ENCODE measurements at regions not wholly inside any gene's neighbourhood (a gene's known extent, or its start where the extent isn't known, plus 50 kb on each side); places are given as distances from the start of the nearest gene placed in this dataset.

- H3K9ac ChIP-seq (ENCODE audit: low read length), result no peak overlapping the region
- no peak overlapping the region for H2BK15ac ChIP-seq (replicated peaks; ENCODE audit: low read depth)
- no peaks in the 10 kb centered on the region for H3K27me3 ChIP-seq (ENCODE audit: insufficient read depth, low read length, poor library complexity)
- H2AK5ac ChIP-seq (ENCODE audit: low read length), result no peak overlapping the region
- no peak overlapping the region for H3K4ac ChIP-seq (ENCODE audit: low read depth, low read length)
- no peak overlapping the region for H4K8ac ChIP-seq (ENCODE audit: low read depth, low read length)
- no peaks in the 10 kb centered on the region for H3K79me2 ChIP-seq (ENCODE audit: control insufficient read depth, insufficient read depth, low read length)
- H2BK120ac ChIP-seq (ENCODE audit: low read depth, low read length), result no peak overlapping the region
- no peak overlapping the region for H3K23ac ChIP-seq (ENCODE audit: low read length)
- H3K27ac ChIP-seq (ENCODE audit: low read depth, low read length), result no peak overlapping the region
- no peaks in the 10 kb centered on the region for H3K36me3 ChIP-seq (ENCODE audit: control insufficient read depth, insufficient read depth, low read length)
- no peak overlapping the region for H4K5ac ChIP-seq (ENCODE audit: low read length)
- no peaks in the 10 kb centered on the region for H3K79me1 ChIP-seq (ENCODE audit: low read length)
- no CpG with 5 or more reads among the region's 4 CpGs for WGBS (ENCODE audit: extremely low coverage, insufficient coverage, low lambda C conversion rate)
- no peak overlapping the region for H3K56ac ChIP-seq (ENCODE audit: low read length)
- no peak overlapping the region for H3K4me2 ChIP-seq (ENCODE audit: low read length)
- DNase-seq, result no peak
- no peak overlapping the region for H2BK5ac ChIP-seq (ENCODE audit: low read length)
- H3K18ac ChIP-seq (ENCODE audit: low read length), result no peak overlapping the region
- no peaks in the 10 kb centered on the region for H3K4me1 ChIP-seq (ENCODE audit: control insufficient read depth, low read depth, low read length)
- no peak overlapping the region for H3K4me3 ChIP-seq (ENCODE audit: low read length)
Observed at GRCh38 chr7:12990440-12990839, 303.0 kb downstream of the ARL4A start.

- no peaks in the 10 kb centered on the region for H3K79me1 ChIP-seq (ENCODE audit: low read length)
- no peak overlapping the region for H3K9ac ChIP-seq (ENCODE audit: low read length)
- no peak overlapping the region for H3K56ac ChIP-seq (ENCODE audit: low read length)
- H3K79me2 ChIP-seq (ENCODE audit: control insufficient read depth, insufficient read depth, low read length), result no peaks in the 10 kb centered on the region
- H2AK5ac ChIP-seq (ENCODE audit: low read length), result no peak overlapping the region
- H3K27me3 ChIP-seq (ENCODE audit: insufficient read depth, low read length, poor library complexity), result no peaks in the 10 kb centered on the region
- H3K4me1 ChIP-seq (ENCODE audit: control insufficient read depth, low read depth, low read length), result no peaks in the 10 kb centered on the region
- no peak overlapping the region for H3K4me3 ChIP-seq (ENCODE audit: low read length)
- no peaks in the 10 kb centered on the region for H3K36me3 ChIP-seq (ENCODE audit: control insufficient read depth, insufficient read depth, low read length)
- H2BK120ac ChIP-seq (ENCODE audit: low read depth, low read length), result no peak overlapping the region
- no peak overlapping the region for H3K27ac ChIP-seq (ENCODE audit: low read depth, low read length)
- no peak overlapping the region for H3K18ac ChIP-seq (ENCODE audit: low read length)
- H3K4me2 ChIP-seq (ENCODE audit: low read length), result no peak overlapping the region
- H2BK15ac ChIP-seq (replicated peaks; ENCODE audit: low read depth), result no peak overlapping the region
- H4K8ac ChIP-seq (ENCODE audit: low read depth, low read length), result no peak overlapping the region
- no peak overlapping the region for H2BK5ac ChIP-seq (ENCODE audit: low read length)
- no peak overlapping the region for H4K5ac ChIP-seq (ENCODE audit: low read length)
- DNase-seq, result no peak
- H3K23ac ChIP-seq (ENCODE audit: low read length), result no peak overlapping the region
- H3K4ac ChIP-seq (ENCODE audit: low read depth, low read length), result no peak overlapping the region
Observed at GRCh38 chr7:12993025-12993424, 305.6 kb downstream of the ARL4A start.

DNA sequence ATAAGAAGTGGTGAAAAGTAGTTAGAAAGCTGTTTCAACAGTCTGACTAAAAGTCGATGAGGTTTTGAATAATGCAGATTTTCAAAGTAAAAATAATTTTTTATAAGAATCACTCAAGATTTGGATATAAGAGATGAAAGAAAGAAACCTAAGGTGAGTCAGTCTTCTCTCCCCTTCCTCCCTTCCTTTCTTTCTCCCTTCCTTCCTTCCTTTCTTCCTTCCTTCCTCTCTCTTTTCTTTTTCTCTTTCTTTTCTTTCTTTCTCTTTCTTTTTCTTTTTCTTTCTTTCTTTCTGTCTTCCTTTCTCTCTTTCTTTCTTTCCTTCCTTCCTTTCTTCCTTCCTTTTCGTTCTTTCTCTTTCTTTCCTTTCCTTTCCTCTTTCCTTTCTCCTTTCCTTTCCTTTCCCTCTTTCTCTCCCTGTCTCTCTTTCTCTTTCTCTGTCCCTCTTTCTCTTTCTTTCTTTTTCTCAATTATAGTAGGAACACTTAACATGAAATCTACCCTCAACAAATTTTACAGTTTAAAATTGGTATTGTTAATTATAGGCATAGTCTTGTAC is 308.6 kb downstream of the ARL4A start:
- Histone ChIP-seq H3K27ac (ENCODE audit: low read depth, low read length) (no peak overlapping the region), H3K79me2 (ENCODE audit: control insufficient read depth, insufficient read depth, low read length) (no peaks in the 10 kb centered on the region), H3K4me3 (ENCODE audit: low read length) (no peak overlapping the region), H2BK5ac (ENCODE audit: low read length) (no peak overlapping the region), H3K56ac (ENCODE audit: low read length) (no peak overlapping the region), H2AK5ac (ENCODE audit: low read length) (no peak overlapping the region), H3K4me1 (ENCODE audit: control insufficient read depth, low read depth, low read length) (no peaks in the 10 kb centered on the region), H3K36me3 (ENCODE audit: control insufficient read depth, insufficient read depth, low read length) (no peaks in the 10 kb centered on the region), H3K4me2 (ENCODE audit: low read length) (no peak overlapping the region), H2BK120ac (ENCODE audit: low read depth, low read length) (no peak overlapping the region), H3K27me3 (ENCODE audit: insufficient read depth, low read length, poor library complexity) (no peaks in the 10 kb centered on the region), H3K23ac (ENCODE audit: low read length) (no peak overlapping the region), H2BK15ac (replicated peaks; ENCODE audit: low read depth) (no peak overlapping the region), H3K4ac (ENCODE audit: low read depth, low read length) (no peak overlapping the region), H3K9ac (ENCODE audit: low read length) (no peak overlapping the region), H4K8ac (ENCODE audit: low read depth, low read length) (no peak overlapping the region), H3K79me1 (ENCODE audit: low read length) (no peaks in the 10 kb centered on the region), H4K5ac (ENCODE audit: low read length) (no peak overlapping the region), H3K18ac (ENCODE audit: low read length) (no peak overlapping the region)
- 100% methylated on average over 1 of the region's 2 CpGs for WGBS (ENCODE audit: extremely low coverage, insufficient coverage, low lambda C conversion rate)
- DNase-seq, result no peak

DNA sequence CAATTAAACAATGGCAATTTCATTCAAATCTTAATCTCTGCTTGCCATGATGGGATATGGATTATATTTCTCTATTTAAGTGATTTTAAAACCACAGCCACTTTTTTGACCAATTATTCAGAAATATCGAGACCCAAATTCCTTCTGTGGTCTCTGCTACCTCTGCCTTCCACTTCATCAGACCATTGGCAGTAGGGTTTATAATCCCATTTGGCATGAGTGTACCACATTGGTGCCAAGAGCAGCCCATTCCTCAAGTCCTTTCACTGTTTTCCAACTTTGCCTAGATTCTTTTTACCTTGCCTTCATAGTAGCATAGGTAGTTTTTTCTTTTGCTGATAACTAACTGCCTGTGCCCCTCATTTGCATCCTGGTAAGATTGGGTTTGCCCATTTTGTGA is 319.9 kb downstream of the ARL4A start:
- Histone ChIP-seq H3K27ac (ENCODE audit: low read depth, low read length) (no peak overlapping the region), H2BK5ac (ENCODE audit: low read length) (no peak overlapping the region), H4K5ac (ENCODE audit: low read length) (no peak overlapping the region), H3K23ac (ENCODE audit: low read length) (no peak overlapping the region), H3K4me1 (ENCODE audit: control insufficient read depth, low read depth, low read length) (no peaks in the 10 kb centered on the region), H3K9ac (ENCODE audit: low read length) (no peak overlapping the region), H3K79me1 (ENCODE audit: low read length) (no peaks in the 10 kb centered on the region), H3K4me2 (ENCODE audit: low read length) (no peak overlapping the region), H3K56ac (ENCODE audit: low read length) (no peak overlapping the region), H2AK5ac (ENCODE audit: low read length) (no peak overlapping the region), H2BK120ac (ENCODE audit: low read depth, low read length) (no peak overlapping the region), H3K18ac (ENCODE audit: low read length) (no peak overlapping the region), H2BK15ac (replicated peaks; ENCODE audit: low read depth) (no peak overlapping the region), H3K4ac (ENCODE audit: low read depth, low read length) (no peak overlapping the region), H3K27me3 (ENCODE audit: insufficient read depth, low read length, poor library complexity) (no peaks in the 10 kb centered on the region), H3K36me3 (ENCODE audit: control insufficient read depth, insufficient read depth, low read length) (no peaks in the 10 kb centered on the region), H3K79me2 (ENCODE audit: control insufficient read depth, insufficient read depth, low read length) (no peaks in the 10 kb centered on the region), H4K8ac (ENCODE audit: low read depth, low read length) (no peak overlapping the region), H3K4me3 (ENCODE audit: low read length) (no peak overlapping the region)
- no CpG with 5 or more reads among the region's 1 CpG for WGBS (ENCODE audit: extremely low coverage, insufficient coverage, low lambda C conversion rate)
- DNase-seq, result no peak

DNA sequence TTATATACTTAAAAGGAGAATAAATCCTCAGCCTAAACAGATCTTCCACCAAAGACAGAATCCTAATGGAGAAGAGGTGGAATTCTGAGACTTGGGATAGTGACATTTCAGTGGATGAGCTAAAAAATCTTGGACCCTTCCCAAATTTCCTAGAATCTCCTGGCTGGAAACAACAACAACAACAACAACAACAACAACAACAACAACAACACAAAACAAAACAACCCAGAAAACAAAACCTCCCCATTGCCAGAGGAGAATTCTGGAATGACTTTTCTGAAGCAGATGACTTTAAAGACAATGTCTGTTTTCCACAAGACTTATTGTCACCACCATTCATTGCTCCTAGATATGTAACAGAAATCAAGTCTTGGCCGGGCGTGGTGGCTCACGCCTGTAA is 322.1 kb downstream of the ARL4A start:
- Histone ChIP-seq H2BK120ac (ENCODE audit: low read depth, low read length) (no peak overlapping the region), H3K36me3 (ENCODE audit: control insufficient read depth, insufficient read depth, low read length) (no peaks in the 10 kb centered on the region), H3K79me2 (ENCODE audit: control insufficient read depth, insufficient read depth, low read length) (no peaks in the 10 kb centered on the region), H3K4me2 (ENCODE audit: low read length) (no peak overlapping the region), H3K4ac (ENCODE audit: low read depth, low read length) (no peak overlapping the region), H3K27ac (ENCODE audit: low read depth, low read length) (no peak overlapping the region), H2BK5ac (ENCODE audit: low read length) (no peak overlapping the region), H3K56ac (ENCODE audit: low read length) (no peak overlapping the region), H3K79me1 (ENCODE audit: low read length) (no peaks in the 10 kb centered on the region), H3K27me3 (ENCODE audit: insufficient read depth, low read length, poor library complexity) (no peaks in the 10 kb centered on the region), H3K4me3 (ENCODE audit: low read length) (no peak overlapping the region), H3K23ac (ENCODE audit: low read length) (no peak overlapping the region), H3K4me1 (ENCODE audit: control insufficient read depth, low read depth, low read length) (no peaks in the 10 kb centered on the region), H4K5ac (ENCODE audit: low read length) (no peak overlapping the region), H4K8ac (ENCODE audit: low read depth, low read length) (no peak overlapping the region), H2BK15ac (replicated peaks; ENCODE audit: low read depth) (no peak overlapping the region), H3K9ac (ENCODE audit: low read length) (no peak overlapping the region), H3K18ac (ENCODE audit: low read length) (no peak overlapping the region), H2AK5ac (ENCODE audit: low read length) (no peak overlapping the region)
- no CpG with 5 or more reads among the region's 3 CpGs for WGBS (ENCODE audit: extremely low coverage, insufficient coverage, low lambda C conversion rate)
- no peak for DNase-seq

DNA sequence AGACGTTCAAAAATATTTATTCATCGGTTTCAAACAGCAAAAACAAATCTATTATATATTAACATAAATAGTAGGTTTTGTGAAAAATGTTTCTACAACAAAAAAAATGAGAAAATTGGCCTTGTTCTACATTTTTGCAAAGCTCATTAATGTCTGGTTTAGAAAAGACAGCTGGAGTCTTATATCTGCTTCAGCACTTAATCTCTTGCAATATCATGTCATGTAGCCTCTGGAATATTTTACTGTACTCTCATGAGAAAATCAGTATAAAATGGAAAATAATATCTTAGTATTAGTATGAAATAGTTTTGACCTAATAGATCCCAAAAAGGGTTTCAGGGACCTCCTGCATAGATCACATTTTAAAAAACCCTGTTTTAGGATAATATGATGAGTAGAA is 326.6 kb downstream of the ARL4A start:
- DNase-seq, result no peak
- Histone ChIP-seq H3K4me2 (ENCODE audit: low read length) (no peak overlapping the region), H3K18ac (ENCODE audit: low read length) (no peak overlapping the region), H3K79me1 (ENCODE audit: low read length) (no peaks in the 10 kb centered on the region), H3K27ac (ENCODE audit: low read depth, low read length) (no peak overlapping the region), H3K4me1 (ENCODE audit: control insufficient read depth, low read depth, low read length) (peaks cover 2% of the 10 kb centered on the region), H2BK5ac (ENCODE audit: low read length) (no peak overlapping the region), H2BK15ac (replicated peaks; ENCODE audit: low read depth) (no peak overlapping the region), H3K4ac (ENCODE audit: low read depth, low read length) (no peak overlapping the region), H2BK120ac (ENCODE audit: low read depth, low read length) (no peak overlapping the region), H3K79me2 (ENCODE audit: control insufficient read depth, insufficient read depth, low read length) (no peaks in the 10 kb centered on the region), H4K5ac (ENCODE audit: low read length) (no peak overlapping the region), H3K9ac (ENCODE audit: low read length) (no peak overlapping the region), H3K36me3 (ENCODE audit: control insufficient read depth, insufficient read depth, low read length) (no peaks in the 10 kb centered on the region), H3K4me3 (ENCODE audit: low read length) (no peak overlapping the region), H3K56ac (ENCODE audit: low read length) (no peak overlapping the region), H2AK5ac (ENCODE audit: low read length) (no peak overlapping the region), H4K8ac (ENCODE audit: low read depth, low read length) (no peak overlapping the region), H3K23ac (ENCODE audit: low read length) (no peak overlapping the region), H3K27me3 (ENCODE audit: insufficient read depth, low read length, poor library complexity) (no peaks in the 10 kb centered on the region)
- WGBS (ENCODE audit: extremely low coverage, insufficient coverage, low lambda C conversion rate), result no CpG with 5 or more reads among the region's 2 CpGs

Measured in mesendoderm (in vitro differentiated cells).